WERI-Rb-1 (cell line): ENCODE measurements at regions not wholly inside any gene's neighbourhood (a gene's known extent, or its start where the extent isn't known, plus 50 kb on each side); places are given as distances from the start of the nearest gene placed in this dataset.
A peak's percentile ranks its signal among the peaks of the same experiment; 100 is the strongest.

Experiments
- DNase-seq: peaks from one replicate; pipeline ENCODE4 v3.0.0-alpha.2; 2020
- H3K27ac ChIP-seq: fragments of 250-450 bp; sonication (Bioruptor Pico); 2 replicates; pipeline ENCODE4 v1.5.1; 2020; ENCODE audit warnings: mild to moderate bottlenecking, moderate library complexity
- H3K27me3 ChIP-seq: fragments of 250-450 bp; sonication (Bioruptor Pico); 2 replicates; pipeline ENCODE4 v1.5.1; 2021; ENCODE audit warnings: mild to moderate bottlenecking, low read depth, moderate library complexity; ENCODE audit not compliant: insufficient read depth, severe bottlenecking
- H3K36me3 ChIP-seq: fragments of 250-450 bp; sonication (Bioruptor Pico); 2 replicates; pipeline ENCODE4 v1.5.1; 2020; ENCODE audit warnings: mild to moderate bottlenecking, moderate library complexity
- H3K4me3 ChIP-seq: 2 replicates; pipeline ENCODE4 v1.5.1; 2011; ENCODE audit warnings: low read depth, mild to moderate bottlenecking, control low read depth, low read length
- H3K9me3 ChIP-seq: fragments of 250-450 bp; sonication (Bioruptor Pico); 2 replicates; pipeline ENCODE4 v1.5.1; 2021; ENCODE audit warnings: mild to moderate bottlenecking, moderate library complexity; ENCODE audit not compliant: severe bottlenecking
- CTCF ChIP-seq: IDR thresholded peaks from 2 replicates; pipeline ENCODE4 v1.5.1; 2011; ENCODE audit warnings: low read depth, mild to moderate bottlenecking, control low read depth, inconsistent platforms, low read length

DNA sequence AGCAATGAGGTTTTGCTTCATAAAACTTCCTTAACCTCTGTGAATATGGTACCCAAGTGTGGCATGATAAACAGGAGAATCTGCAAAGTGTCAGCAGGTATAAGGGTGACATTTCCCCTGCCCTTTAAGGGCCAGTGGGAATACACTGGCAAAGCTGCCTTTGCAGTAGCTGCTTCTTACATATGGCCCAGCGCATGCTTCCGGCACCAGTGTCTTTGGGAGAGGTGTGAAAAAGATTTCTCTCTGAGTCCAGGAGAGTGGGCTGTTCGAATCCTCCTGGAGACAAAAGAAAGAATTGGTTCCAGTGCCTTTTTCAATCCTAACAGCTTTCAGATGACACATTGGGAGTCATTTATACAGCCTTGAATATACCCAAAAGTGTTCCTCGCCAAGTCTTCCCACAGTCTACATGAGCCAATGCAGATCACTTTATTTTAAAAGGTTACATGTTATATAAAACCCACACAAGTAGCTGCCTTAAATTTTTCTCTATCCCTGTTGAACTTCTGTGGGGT is 437.7 kb downstream of the PRKD1 start:
- Histone ChIP-seq H3K27ac (no peak overlapping the region), H3K36me3 (no peaks in the 10 kb centered on the region), H3K9me3 (no peaks in the 10 kb centered on the region), H3K27me3 (no peaks in the 10 kb centered on the region), H3K4me3 (no peak overlapping the region)
- DNase-seq = no peak
- TF ChIP-seq CTCF = no peak

- TF ChIP-seq CTCF = no peak
- no peak overlapping the region for H3K4me3 ChIP-seq
- H3K27ac ChIP-seq = no peak overlapping the region
- DNase-seq = no peak
- no peaks in the 10 kb centered on the region for H3K27me3 ChIP-seq
- H3K9me3 ChIP-seq = no peaks in the 10 kb centered on the region
- no peaks in the 10 kb centered on the region for H3K36me3 ChIP-seq
Measured at GRCh38 chr14:29493849-29494248, 433.8 kb downstream of the PRKD1 start.

GRCh38 chr14:29494312-29494711 is 433.3 kb downstream of the PRKD1 start:
- Histone ChIP-seq H3K9me3 (no peaks in the 10 kb centered on the region), H3K4me3 (no peak overlapping the region), H3K27ac (no peak overlapping the region), H3K36me3 (no peaks in the 10 kb centered on the region), H3K27me3 (no peaks in the 10 kb centered on the region)
- no peak for DNase-seq
- TF ChIP-seq CTCF = no peak

DNA sequence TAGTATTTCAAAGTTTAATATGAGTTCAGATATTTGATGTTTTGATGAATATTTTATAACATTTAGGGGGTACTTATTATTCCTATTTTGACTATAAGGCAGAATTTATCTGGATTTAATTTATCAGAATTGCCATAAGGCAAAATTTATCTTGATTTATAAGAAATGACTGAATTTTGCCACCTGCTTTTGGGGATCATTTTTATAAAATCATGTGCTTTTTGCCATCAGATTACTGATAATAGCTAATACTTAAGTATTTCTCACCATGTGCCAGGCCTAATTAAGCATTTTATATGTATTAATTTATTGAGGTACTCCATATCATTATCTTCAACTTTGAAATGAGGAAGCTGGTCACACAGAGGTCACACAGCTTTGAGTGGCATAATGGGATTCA is 423.7 kb downstream of the PRKD1 start:
- Histone ChIP-seq H3K4me3 (no peak overlapping the region), H3K27ac (no peak overlapping the region), H3K9me3 (no peaks in the 10 kb centered on the region), H3K27me3 (no peaks in the 10 kb centered on the region), H3K36me3 (no peaks in the 10 kb centered on the region)
- no peak for TF ChIP-seq CTCF
- DNase-seq = no peak

GRCh38 chr14:29518335-29518734 is 409.3 kb downstream of the PRKD1 start:
- Histone ChIP-seq H3K27ac (no peak overlapping the region), H3K9me3 (no peaks in the 10 kb centered on the region), H3K27me3 (no peaks in the 10 kb centered on the region), H3K36me3 (no peaks in the 10 kb centered on the region), H3K4me3 (no peak overlapping the region)
- 0 out of 2 replicates have a peak, but pooled peaks have one; percentile 13 for TF ChIP-seq CTCF
- no peak for DNase-seq

- peak; percentile 67 for TF ChIP-seq CTCF
- no peaks in the 10 kb centered on the region for H3K9me3 ChIP-seq
- H3K36me3 ChIP-seq = no peaks in the 10 kb centered on the region
- no peaks in the 10 kb centered on the region for H3K27me3 ChIP-seq
- no peak overlapping the region for H3K4me3 ChIP-seq
- H3K27ac ChIP-seq = no peak overlapping the region
- peak; percentile 58 for DNase-seq
Measured at GRCh38 chr14:29521526-29522137, 406.0 kb downstream of the PRKD1 start.
